Spleen (tissue), 7 donors: ENCODE measurements at regions not wholly inside any gene's neighbourhood (a gene's known extent, or its start where the extent isn't known, plus 50 kb on each side); places are given as distances from the start of the nearest gene placed in this dataset.

Experiments used
- CTCF ChIP-seq, 11 experiments: fragments of 200-600 bp in 7 of 11; fragments of 450-650 bp in 4 of 11; sonication (generic) in 4 of 11; IDR thresholded peaks in 8 of 11; conservative IDR thresholded peaks in 3 of 11; 1 replicate in 7 of 11; 2 replicates in 4 of 11; pipeline versions ENCODE4 v1.4.0 to v1.8.0; 2016 to 2021; ENCODE audit warnings: antibody characterized with exemption in 11 of 11, inconsistent platforms in 4 of 11, mild to moderate bottlenecking in 1 of 11
- POLR2A ChIP-seq, 3 donors: fragments of 450-650 bp; IDR thresholded peaks; one replicate each; pipeline ENCODE4 v1.5.1; 2017; ENCODE audit warnings: antibody characterized with exemption in 3 of 3, mild to moderate bottlenecking in 1 of 3
- donor health status: DM: no; HTN: no; CAD: no; lungs with moderate emphysema.
- donor health status: DM: no; HTN: no; CAD: no.
- donor health status: DM: no; HTN: no; CAD: no.

- TF ChIP-seq CTCF (IDR thresholded peaks at IDR 0.05 in 8 of 11, conservative IDR thresholded peaks at IDR 0.05 in 3 of 11) (no peak), POLR2A (IDR thresholded peaks at IDR 0.05) (no peak)
Measured at GRCh38 chrX:63186137-63186536, 165.0 kb downstream of the SPIN4 start.
